ENCODE measurements at regions not wholly inside any gene's neighbourhood (a gene's known extent, or its start where the extent isn't known, plus 50 kb on each side); places are given as distances from the start of the nearest gene placed in this dataset.

- TF ChIP-seq, protein P1, sequence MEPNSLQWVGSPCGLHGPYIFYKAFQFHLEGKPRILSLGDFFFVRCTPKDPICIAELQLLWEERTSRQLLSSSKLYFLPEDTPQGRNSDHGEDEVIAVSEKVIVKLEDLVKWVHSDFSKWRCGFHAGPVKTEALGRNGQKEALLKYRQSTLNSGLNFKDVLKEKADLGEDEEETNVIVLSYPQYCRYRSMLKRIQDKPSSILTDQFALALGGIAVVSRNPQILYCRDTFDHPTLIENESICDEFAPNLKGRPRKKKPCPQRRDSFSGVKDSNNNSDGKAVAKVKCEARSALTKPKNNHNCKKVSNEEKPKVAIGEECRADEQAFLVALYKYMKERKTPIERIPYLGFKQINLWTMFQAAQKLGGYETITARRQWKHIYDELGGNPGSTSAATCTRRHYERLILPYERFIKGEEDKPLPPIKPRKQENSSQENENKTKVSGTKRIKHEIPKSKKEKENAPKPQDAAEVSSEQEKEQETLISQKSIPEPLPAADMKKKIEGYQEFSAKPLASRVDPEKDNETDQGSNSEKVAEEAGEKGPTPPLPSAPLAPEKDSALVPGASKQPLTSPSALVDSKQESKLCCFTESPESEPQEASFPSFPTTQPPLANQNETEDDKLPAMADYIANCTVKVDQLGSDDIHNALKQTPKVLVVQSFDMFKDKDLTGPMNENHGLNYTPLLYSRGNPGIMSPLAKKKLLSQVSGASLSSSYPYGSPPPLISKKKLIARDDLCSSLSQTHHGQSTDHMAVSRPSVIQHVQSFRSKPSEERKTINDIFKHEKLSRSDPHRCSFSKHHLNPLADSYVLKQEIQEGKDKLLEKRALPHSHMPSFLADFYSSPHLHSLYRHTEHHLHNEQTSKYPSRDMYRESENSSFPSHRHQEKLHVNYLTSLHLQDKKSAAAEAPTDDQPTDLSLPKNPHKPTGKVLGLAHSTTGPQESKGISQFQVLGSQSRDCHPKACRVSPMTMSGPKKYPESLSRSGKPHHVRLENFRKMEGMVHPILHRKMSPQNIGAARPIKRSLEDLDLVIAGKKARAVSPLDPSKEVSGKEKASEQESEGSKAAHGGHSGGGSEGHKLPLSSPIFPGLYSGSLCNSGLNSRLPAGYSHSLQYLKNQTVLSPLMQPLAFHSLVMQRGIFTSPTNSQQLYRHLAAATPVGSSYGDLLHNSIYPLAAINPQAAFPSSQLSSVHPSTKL (CRISPR knock-in tag; IDR thresholded peaks at IDR 0.05) = no peak
Observed at GRCh38 chr21:35720208-35720731, 340.1 kb downstream of the SETD4 start (continued).

DNA sequence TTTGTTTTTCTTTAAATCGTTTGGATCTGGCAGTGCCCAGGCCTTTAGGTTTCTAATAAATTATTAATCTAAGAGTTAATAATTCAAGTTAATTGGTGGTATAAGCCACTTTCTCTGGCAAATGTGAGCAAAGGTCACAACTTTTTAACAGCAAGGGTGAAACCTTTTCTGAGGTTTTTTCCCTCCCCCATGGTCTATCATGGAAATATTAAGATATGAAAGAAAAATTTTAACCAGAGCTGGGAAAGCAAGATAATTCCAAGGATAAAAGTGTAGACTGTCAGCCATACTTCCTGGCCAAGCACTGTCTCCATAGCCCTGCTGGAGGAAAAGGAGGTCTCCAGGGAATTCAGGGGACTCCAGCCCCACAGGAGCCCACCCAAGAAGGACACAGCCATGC is 341.2 kb downstream of the SETD4 start:
- ATAC-seq (no peak), FAIRE-seq (no peak), DNase-seq (ENCODE audit: low spot score) (no peak)
- no peaks in the 10 kb centered on the region for H3K4me1 ChIP-seq (ENCODE audit: insufficient read depth, low read length)
- no peaks in the 10 kb centered on the region for H4K20me1 ChIP-seq (ENCODE audit: insufficient read depth, low read length)
- no peak overlapping the region for H3K9ac ChIP-seq (ENCODE audit: insufficient read depth, low read depth, low read length)
- no peaks in the 10 kb centered on the region for H3K9me3 ChIP-seq (ENCODE audit: low read length)
- H3K4me3 ChIP-seq (replicated peaks in 1 of 3; ENCODE audit: insufficient read depth in 1 of 3, low read depth in 2 of 3, low read length in 3 of 3) = no peak overlapping the region
- H3K27me3 ChIP-seq (ENCODE audit: control insufficient read depth in 1 of 2, insufficient read depth in 2 of 2, low read length in 2 of 2) = no peaks in the 10 kb centered on the region; a peak in 1 of 5 replicates
- H3K4me2 ChIP-seq (ENCODE audit: low read depth, low read length) = no peak overlapping the region
- in situ Hi-C loops (cut with HindIII; ENCODE audit: extremely low pct_ligation_motif_present, low pct_unique_long_range_greater_than_20kb) = no loop called here
- POLR2A ChIA-PET = no interaction called here
- no peak overlapping the region for H3K27ac ChIP-seq (ENCODE audit: extremely low read length, insufficient read depth, low read length)
- H2AFZ ChIP-seq (ENCODE audit: low read length) = no peak overlapping the region
- no TSS peak for BruUV-seq (replicated peaks)
- TF ChIP-seq, protein P2, sequence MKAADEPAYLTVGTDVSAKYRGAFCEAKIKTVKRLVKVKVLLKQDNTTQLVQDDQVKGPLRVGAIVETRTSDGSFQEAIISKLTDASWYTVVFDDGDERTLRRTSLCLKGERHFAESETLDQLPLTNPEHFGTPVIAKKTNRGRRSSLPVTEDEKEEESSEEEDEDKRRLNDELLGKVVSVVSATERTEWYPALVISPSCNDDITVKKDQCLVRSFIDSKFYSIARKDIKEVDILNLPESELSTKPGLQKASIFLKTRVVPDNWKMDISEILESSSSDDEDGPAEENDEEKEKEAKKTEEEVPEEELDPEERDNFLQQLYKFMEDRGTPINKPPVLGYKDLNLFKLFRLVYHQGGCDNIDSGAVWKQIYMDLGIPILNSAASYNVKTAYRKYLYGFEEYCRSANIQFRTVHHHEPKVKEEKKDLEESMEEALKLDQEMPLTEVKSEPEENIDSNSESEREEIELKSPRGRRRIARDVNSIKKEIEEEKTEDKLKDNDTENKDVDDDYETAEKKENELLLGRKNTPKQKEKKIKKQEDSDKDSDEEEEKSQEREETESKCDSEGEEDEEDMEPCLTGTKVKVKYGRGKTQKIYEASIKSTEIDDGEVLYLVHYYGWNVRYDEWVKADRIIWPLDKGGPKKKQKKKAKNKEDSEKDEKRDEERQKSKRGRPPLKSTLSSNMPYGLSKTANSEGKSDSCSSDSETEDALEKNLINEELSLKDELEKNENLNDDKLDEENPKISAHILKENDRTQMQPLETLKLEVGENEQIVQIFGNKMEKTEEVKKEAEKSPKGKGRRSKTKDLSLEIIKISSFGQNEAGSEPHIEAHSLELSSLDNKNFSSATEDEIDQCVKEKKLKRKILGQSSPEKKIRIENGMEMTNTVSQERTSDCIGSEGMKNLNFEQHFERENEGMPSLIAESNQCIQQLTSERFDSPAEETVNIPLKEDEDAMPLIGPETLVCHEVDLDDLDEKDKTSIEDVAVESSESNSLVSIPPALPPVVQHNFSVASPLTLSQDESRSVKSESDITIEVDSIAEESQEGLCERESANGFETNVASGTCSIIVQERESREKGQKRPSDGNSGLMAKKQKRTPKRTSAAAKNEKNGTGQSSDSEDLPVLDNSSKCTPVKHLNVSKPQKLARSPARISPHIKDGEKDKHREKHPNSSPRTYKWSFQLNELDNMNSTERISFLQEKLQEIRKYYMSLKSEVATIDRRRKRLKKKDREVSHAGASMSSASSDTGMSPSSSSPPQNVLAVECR (CRISPR knock-in tag; IDR thresholded peaks at IDR 0.05; ENCODE audit: borderline replicate concordance) = no peak
- TF ChIP-seq HNF1A (IDR thresholded peaks at IDR 0.05; ENCODE audit: low read depth) (no peak), HNF1A (CRISPR knock-in tag; IDR thresholded peaks at IDR 0.05; ENCODE audit: borderline replicate concordance) (no peak), CHCHD3 (CRISPR knock-in tag; IDR thresholded peaks at IDR 0.05) (no peak), ZNF614 (CRISPR knock-in tag; IDR thresholded peaks at IDR 0.05; ENCODE audit: borderline replicate concordance) (no peak)
- intact Hi-C loops (cut with micrococcal nuclease; ENCODE audit: unreplicated experiment) = no loop called here
- 26% methylated on average over 1 of the region's 1 CpG for WGBS (ENCODE audit: low lambda C conversion rate)
- CTCF ChIA-PET (ENCODE audit: low intra/inter-chr PET ratio, low total read pairs) = no interaction called here
- H3K36me3 ChIP-seq (replicated peaks in 1 of 2; ENCODE audit: control insufficient read depth in 1 of 2, insufficient read depth in 2 of 2, low read length in 2 of 2) = no peaks in the 10 kb centered on the region
- H3K79me2 ChIP-seq (ENCODE audit: insufficient read depth, low read length) = no peaks in the 10 kb centered on the region

All from HepG2 (cell line).